ENCODE measurements at regions not wholly inside any gene's neighbourhood (a gene's known extent, or its start where the extent isn't known, plus 50 kb on each side); places are given as distances from the start of the nearest gene placed in this dataset.

DNA sequence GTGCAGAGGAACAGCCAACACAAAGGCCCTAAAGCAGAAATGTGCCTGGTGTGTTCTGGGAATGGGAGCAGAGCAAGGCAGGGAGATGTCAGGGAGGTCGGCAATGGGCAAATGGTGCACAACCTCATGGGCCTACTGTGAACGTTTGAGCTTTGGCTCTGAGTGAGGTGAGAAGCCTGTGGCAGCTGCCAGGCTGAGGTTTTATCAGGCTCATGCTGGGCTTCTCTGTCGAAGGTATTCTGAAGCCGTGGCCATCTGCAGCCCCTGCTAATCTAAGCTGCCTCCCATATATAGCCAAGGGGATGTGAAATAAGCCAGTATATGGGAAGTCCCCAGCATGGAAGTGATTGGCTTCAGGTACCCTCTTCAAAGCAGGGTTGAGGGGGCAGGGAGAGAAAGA is 193.3 kb downstream of the SLC4A3 start:
- no peak for DNase-seq (ENCODE audit: low read depth)
- H3K4me3 ChIP-seq (ENCODE audit: low read depth, low read length) = no peak overlapping the region
- no peaks in the 10 kb centered on the region for H3K27me3 ChIP-seq (ENCODE audit: control insufficient read depth, insufficient read depth, low read length)
- POLR2A ChIA-PET = no interaction called here
- H3K36me3 ChIP-seq (ENCODE audit: control insufficient read depth, insufficient read depth, low read length) = no peaks in the 10 kb centered on the region
- CTCF ChIA-PET = no interaction called here
- TF ChIP-seq, protein P1, sequence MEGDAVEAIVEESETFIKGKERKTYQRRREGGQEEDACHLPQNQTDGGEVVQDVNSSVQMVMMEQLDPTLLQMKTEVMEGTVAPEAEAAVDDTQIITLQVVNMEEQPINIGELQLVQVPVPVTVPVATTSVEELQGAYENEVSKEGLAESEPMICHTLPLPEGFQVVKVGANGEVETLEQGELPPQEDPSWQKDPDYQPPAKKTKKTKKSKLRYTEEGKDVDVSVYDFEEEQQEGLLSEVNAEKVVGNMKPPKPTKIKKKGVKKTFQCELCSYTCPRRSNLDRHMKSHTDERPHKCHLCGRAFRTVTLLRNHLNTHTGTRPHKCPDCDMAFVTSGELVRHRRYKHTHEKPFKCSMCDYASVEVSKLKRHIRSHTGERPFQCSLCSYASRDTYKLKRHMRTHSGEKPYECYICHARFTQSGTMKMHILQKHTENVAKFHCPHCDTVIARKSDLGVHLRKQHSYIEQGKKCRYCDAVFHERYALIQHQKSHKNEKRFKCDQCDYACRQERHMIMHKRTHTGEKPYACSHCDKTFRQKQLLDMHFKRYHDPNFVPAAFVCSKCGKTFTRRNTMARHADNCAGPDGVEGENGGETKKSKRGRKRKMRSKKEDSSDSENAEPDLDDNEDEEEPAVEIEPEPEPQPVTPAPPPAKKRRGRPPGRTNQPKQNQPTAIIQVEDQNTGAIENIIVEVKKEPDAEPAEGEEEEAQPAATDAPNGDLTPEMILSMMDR (IDR thresholded peaks at IDR 0.05; ENCODE audit: insufficient read depth, low read depth, low read length) = no peak

DNA sequence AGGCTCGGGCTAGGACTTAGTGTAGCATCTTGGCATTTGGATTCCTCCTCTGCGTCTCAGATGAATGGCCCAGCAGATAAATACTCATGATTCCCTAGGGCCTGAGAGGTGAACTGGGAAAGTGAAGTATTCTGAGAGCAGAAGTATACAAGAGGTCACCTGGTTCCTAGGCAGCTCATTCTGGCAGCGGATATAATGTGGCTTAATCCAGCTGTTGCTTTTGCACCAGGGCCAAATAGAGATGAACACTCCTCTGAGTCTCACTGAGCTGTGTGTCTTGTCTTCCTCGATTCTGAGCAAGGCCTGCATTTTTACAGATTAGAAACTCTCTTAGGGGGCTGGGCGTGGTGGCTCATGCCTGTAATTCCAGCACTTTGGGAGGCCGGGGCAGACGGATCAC is 196.1 kb downstream of the SLC4A3 start:
- TF ChIP-seq, protein P1 (IDR thresholded peaks at IDR 0.05; ENCODE audit: insufficient read depth, low read depth, low read length) = no peak
- DNase-seq (ENCODE audit: low read depth) = no peak
- Histone ChIP-seq H3K27me3 (ENCODE audit: control insufficient read depth, insufficient read depth, low read length) (0 out of 2 replicates have a peak, but pooled peaks cover 2% of the 10 kb centered on the region), H3K36me3 (ENCODE audit: control insufficient read depth, insufficient read depth, low read length) (no peaks in the 10 kb centered on the region), H3K4me3 (ENCODE audit: low read depth, low read length) (no peak overlapping the region)
- POLR2A ChIA-PET = no interaction called here
- CTCF ChIA-PET = no interaction called here

DNA sequence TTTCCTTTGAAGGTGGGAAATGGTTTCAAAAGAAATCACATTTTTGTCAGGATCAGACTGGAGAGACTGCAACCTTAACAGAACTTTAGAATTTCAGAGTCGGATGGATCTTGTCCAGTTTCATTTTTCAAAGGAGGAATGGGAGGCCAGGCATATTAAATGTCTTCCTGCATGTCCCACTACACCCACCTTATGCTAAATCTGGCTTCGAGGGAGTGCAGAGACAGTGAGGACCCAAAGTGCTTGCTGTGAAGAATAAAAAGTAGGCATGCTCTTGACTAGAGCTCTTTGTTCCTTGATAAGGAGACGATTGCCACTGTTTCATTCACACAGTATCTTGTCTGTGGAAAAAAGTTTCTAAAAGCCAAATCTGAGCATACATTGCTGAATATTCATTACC is 197.6 kb downstream of the SLC4A3 start:
- POLR2A ChIA-PET = interaction anchor here (0.6 kb wide), 1 partner anchor 9 kb away, joined by 3 read pairs; no protein-coding TSS in a partner anchor

DNA sequence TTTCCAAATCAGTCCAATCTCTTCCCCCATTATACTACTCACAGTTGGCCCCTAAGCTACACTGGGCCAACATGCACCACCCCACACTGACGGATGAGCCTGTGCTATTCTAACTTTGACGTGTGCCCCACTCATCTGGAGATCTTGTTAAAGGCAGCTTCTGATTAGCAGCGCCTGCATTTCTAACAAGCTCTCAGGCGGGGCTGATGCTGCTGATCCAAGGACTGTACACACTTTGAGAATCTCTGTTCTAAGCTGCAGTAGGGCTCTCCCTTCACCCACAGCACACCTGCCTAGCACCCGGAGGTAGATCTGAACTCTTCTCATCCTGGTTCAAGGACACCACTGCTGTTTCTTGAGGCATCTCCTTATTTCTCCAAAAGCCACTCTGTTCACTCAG is 200.7 kb downstream of the SLC4A3 start:
- TF ChIP-seq, protein P1 (IDR thresholded peaks at IDR 0.05; ENCODE audit: insufficient read depth, low read depth, low read length) = no peak
- DNase-seq (ENCODE audit: low read depth) = no peak
- ChIA-PET POLR2A (no interaction called here), CTCF (no interaction called here)
- Histone ChIP-seq H3K36me3 (ENCODE audit: control insufficient read depth, insufficient read depth, low read length) (no peaks in the 10 kb centered on the region), H3K27me3 (ENCODE audit: control insufficient read depth, insufficient read depth, low read length) (peaks cover 2% of the 10 kb centered on the region; the same call in 1 of the 2 replicates), H3K4me3 (ENCODE audit: low read depth, low read length) (no peak overlapping the region)

More for the DNA sequence above, 197.6 kb downstream of the SLC4A3 start:
- no peak for DNase-seq (ENCODE audit: low read depth)
- no peak overlapping the region for H3K4me3 ChIP-seq (ENCODE audit: low read depth, low read length)
- CTCF ChIA-PET = no interaction called here
- H3K27me3 ChIP-seq (ENCODE audit: control insufficient read depth, insufficient read depth, low read length) = 0 out of 2 replicates have a peak, but pooled peaks cover 2% of the 10 kb centered on the region
- TF ChIP-seq, protein P1 (IDR thresholded peaks at IDR 0.05; ENCODE audit: insufficient read depth, low read depth, low read length) = no peak
- no peaks in the 10 kb centered on the region for H3K36me3 ChIP-seq (ENCODE audit: control insufficient read depth, insufficient read depth, low read length)

DNA sequence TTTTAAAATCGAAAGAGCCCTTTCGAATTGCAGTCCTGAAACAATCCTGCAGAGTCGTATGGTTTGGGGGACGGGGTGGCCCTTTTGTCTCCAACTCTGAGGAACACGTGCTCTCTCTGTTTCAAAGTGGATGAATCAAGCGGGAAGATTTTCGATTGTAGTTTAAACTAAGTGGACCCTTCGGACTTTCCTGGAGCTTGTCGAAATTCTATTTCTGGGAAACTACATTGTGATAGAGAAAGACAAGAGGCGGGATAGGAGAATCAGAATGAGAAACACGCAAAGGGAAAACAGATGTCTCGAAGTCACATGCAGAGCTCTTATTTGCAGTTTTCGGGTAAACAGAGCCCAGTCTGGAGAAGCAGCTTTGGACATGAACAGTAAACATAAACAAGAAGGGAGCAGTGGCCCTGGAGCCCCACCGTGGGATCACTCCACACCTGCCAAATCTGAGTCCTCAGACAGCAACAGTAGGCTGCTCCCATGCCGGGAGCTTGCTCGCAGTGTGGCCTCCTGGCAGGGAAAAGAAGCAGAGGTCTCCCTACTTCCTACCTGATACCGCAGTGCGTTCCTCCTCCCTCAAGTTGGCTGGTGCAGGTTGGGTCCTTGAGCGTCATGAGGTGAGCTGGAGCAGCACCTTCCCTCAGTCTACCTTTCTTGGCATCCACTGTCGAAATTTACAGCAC is 202.4 kb downstream of the SLC4A3 start:
- Histone ChIP-seq H3K36me3 (ENCODE audit: control insufficient read depth, insufficient read depth, low read length) (no peaks in the 10 kb centered on the region), H3K27me3 (ENCODE audit: control insufficient read depth, insufficient read depth, low read length) (peaks cover 2% of the 10 kb centered on the region; the same call in 1 of the 2 replicates), H3K4me3 (ENCODE audit: low read depth, low read length) (no peak overlapping the region)
- TF ChIP-seq, protein P1 (IDR thresholded peaks at IDR 0.05; ENCODE audit: insufficient read depth, low read depth, low read length) = no peak
- no peak for DNase-seq (ENCODE audit: low read depth)
- ChIA-PET CTCF (interaction anchor here (0.7 kb wide), 1 partner anchor 78 kb away, joined by 3 read pairs; no protein-coding TSS in a partner anchor), POLR2A (no interaction called here)
